ENCODE measurements at regions not wholly inside any gene's neighbourhood (a gene's known extent, or its start where the extent isn't known, plus 50 kb on each side); places are given as distances from the start of the nearest gene placed in this dataset.

- no peak overlapping the region for H3K4me3 Mint-ChIP-seq
- no peak for ATAC-seq (ENCODE audit: low read depth in 2 of 2)
These were observed 121.5 kb upstream of the CREB1 start for GRCh38 chr2:207408086-207408794.

GRCh38 chr2:207409517-207409916 is 120.2 kb upstream of the CREB1 start:
- no peaks in the 10 kb centered on the region for H3K9me3 ChIP-seq (ENCODE audit: control insufficient read depth in 2 of 2, low read length in 2 of 2)
- Mint-ChIP-seq H3K36me3 (no peaks in the 10 kb centered on the region), H3K27ac (no peak overlapping the region), H3K4me3 (no peak overlapping the region), H3K27me3 (no peaks in the 10 kb centered on the region), H3K9me3 (no peaks in the 10 kb centered on the region), H3K4me1 (no peaks in the 10 kb centered on the region)
- no peak overlapping the region for H3K27ac ChIP-seq (ENCODE audit: insufficient read depth, low read length, poor library complexity, severe bottlenecking)
- no peaks in the 10 kb centered on the region for H3K4me1 ChIP-seq (ENCODE audit: control insufficient read depth, insufficient read depth, low read length, poor library complexity, severe bottlenecking)
- no peaks in the 10 kb centered on the region for H3K27me3 ChIP-seq (ENCODE audit: control insufficient read depth, insufficient read depth, low read length)
- no peak overlapping the region for H3K4me3 ChIP-seq (ENCODE audit: low read depth, low read length)
- DNase-seq (no peak), ATAC-seq (ENCODE audit: low read depth in 2 of 2) (no peak)
- H3K36me3 ChIP-seq (ENCODE audit: control insufficient read depth, insufficient read depth, low read length) = no peaks in the 10 kb centered on the region

More at GRCh38 chr2:207408086-207408794, 121.5 kb upstream of the CREB1 start:
- Histone ChIP-seq H3K27me3 (ENCODE audit: control insufficient read depth, insufficient read depth, low read length) (no peaks in the 10 kb centered on the region), H3K9me3 (ENCODE audit: control insufficient read depth in 2 of 2, low read length in 2 of 2) (no peaks in the 10 kb centered on the region), H3K36me3 (ENCODE audit: control insufficient read depth, insufficient read depth, low read length) (no peaks in the 10 kb centered on the region), H3K4me3 (ENCODE audit: low read depth, low read length) (no peak overlapping the region), H3K27ac (ENCODE audit: insufficient read depth, low read length, poor library complexity, severe bottlenecking) (no peak overlapping the region), H3K4me1 (ENCODE audit: control insufficient read depth, insufficient read depth, low read length, poor library complexity, severe bottlenecking) (no peaks in the 10 kb centered on the region)
- no peaks in the 10 kb centered on the region for H3K4me1 Mint-ChIP-seq
- no peaks in the 10 kb centered on the region for H3K9me3 Mint-ChIP-seq
- no peaks in the 10 kb centered on the region for H3K36me3 Mint-ChIP-seq
- H3K27ac Mint-ChIP-seq = peak overlapping the region in 1 of 3 donors; percentile 10
- DNase-seq = no peak
- H3K27me3 Mint-ChIP-seq = no peaks in the 10 kb centered on the region

GRCh38 chr2:207412787-207413310 is 116.9 kb upstream of the CREB1 start:
- no peak for DNase-seq
- H3K27ac Mint-ChIP-seq = no peak overlapping the region
- Histone ChIP-seq H3K9me3 (ENCODE audit: control insufficient read depth in 2 of 2, low read length in 2 of 2) (no peaks in the 10 kb centered on the region), H3K36me3 (ENCODE audit: control insufficient read depth, insufficient read depth, low read length) (no peaks in the 10 kb centered on the region), H3K27me3 (ENCODE audit: control insufficient read depth, insufficient read depth, low read length) (no peaks in the 10 kb centered on the region), H3K4me3 (ENCODE audit: low read depth, low read length) (no peak overlapping the region), H3K4me1 (ENCODE audit: control insufficient read depth, insufficient read depth, low read length, poor library complexity, severe bottlenecking) (no peaks in the 10 kb centered on the region), H3K27ac (ENCODE audit: insufficient read depth, low read length, poor library complexity, severe bottlenecking) (no peak overlapping the region)
- H3K4me1 Mint-ChIP-seq = no peaks in the 10 kb centered on the region
- H3K9me3 Mint-ChIP-seq = no peaks in the 10 kb centered on the region
- no peaks in the 10 kb centered on the region for H3K27me3 Mint-ChIP-seq
- H3K36me3 Mint-ChIP-seq = no peaks in the 10 kb centered on the region
- ATAC-seq (ENCODE audit: low read depth in 2 of 2) = no peak
- no peak overlapping the region for H3K4me3 Mint-ChIP-seq

DNA sequence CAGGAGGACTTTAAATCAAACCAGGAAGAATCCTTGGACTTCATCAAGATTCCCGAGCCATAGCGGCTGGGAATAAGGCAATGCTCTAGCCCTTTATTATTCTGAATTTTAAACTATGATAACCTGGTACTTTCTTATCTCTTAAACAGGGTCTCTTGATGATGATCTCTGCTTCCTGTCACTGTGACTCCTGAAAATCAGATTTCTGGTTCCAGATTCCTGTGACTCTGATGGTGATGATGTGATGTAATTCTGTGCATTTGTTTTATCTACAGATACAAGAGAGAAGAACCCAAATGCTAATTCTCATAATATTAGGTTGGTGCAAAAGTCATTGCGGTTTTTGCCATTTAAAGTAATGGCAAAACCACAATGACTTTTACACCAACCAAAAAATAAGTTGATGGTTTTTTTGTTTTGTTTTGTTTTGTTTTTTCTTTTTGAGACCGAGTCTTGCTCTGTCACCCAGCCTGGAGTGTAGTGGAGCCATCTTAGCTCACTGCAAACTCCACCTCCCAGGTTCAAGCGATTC is 116.3 kb upstream of the CREB1 start:
- Histone ChIP-seq H3K36me3 (ENCODE audit: control insufficient read depth, insufficient read depth, low read length) (no peaks in the 10 kb centered on the region), H3K9me3 (ENCODE audit: control insufficient read depth in 2 of 2, low read length in 2 of 2) (no peaks in the 10 kb centered on the region), H3K4me3 (ENCODE audit: low read depth, low read length) (no peak overlapping the region), H3K27me3 (ENCODE audit: control insufficient read depth, insufficient read depth, low read length) (no peaks in the 10 kb centered on the region), H3K27ac (ENCODE audit: insufficient read depth, low read length, poor library complexity, severe bottlenecking) (no peak overlapping the region), H3K4me1 (ENCODE audit: control insufficient read depth, insufficient read depth, low read length, poor library complexity, severe bottlenecking) (no peaks in the 10 kb centered on the region)
- no peak for ATAC-seq (ENCODE audit: low read depth in 2 of 2)
- no peaks in the 10 kb centered on the region for H3K9me3 Mint-ChIP-seq
- H3K27me3 Mint-ChIP-seq = no peaks in the 10 kb centered on the region
- H3K27ac Mint-ChIP-seq = peak overlapping the region in 1 of 3 donors; percentile 49
- DNase-seq = no peak
- H3K36me3 Mint-ChIP-seq = no peaks in the 10 kb centered on the region
- H3K4me1 Mint-ChIP-seq = no peaks in the 10 kb centered on the region
- H3K4me3 Mint-ChIP-seq = no peak overlapping the region

DNA sequence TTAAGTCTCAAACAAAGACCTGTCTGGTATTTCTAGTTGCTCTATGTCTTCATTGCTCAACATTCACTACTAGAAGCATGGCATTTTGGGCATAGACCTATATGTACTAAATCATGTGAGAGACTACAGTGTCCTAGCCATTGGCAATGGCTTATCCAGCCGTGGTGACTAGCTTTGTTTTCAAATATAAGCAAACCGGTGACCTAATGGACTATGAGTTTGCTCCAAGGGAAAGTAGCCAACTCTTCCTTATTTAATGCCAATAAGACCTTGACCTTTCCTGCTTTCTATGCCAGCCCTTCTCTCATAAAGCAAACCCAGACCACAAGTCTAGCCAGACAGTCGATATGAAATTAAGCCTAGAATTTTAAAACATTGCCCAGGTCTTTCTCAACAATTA is 113.7 kb upstream of the CREB1 start:
- no peak overlapping the region for H3K4me3 ChIP-seq (ENCODE audit: low read depth, low read length)
- no peaks in the 10 kb centered on the region for H3K36me3 ChIP-seq (ENCODE audit: control insufficient read depth, insufficient read depth, low read length)
- no peak overlapping the region for H3K4me3 Mint-ChIP-seq
- H3K27ac ChIP-seq (ENCODE audit: insufficient read depth, low read length, poor library complexity, severe bottlenecking) = no peak overlapping the region
- DNase-seq (no peak), ATAC-seq (ENCODE audit: low read depth in 2 of 2) (no peak)
- no peak overlapping the region for H3K27ac Mint-ChIP-seq
- H3K27me3 ChIP-seq (ENCODE audit: control insufficient read depth, insufficient read depth, low read length) = no peaks in the 10 kb centered on the region
- no peaks in the 10 kb centered on the region for H3K4me1 ChIP-seq (ENCODE audit: control insufficient read depth, insufficient read depth, low read length, poor library complexity, severe bottlenecking)
- no peaks in the 10 kb centered on the region for H3K27me3 Mint-ChIP-seq
- no peaks in the 10 kb centered on the region for H3K4me1 Mint-ChIP-seq
- no peaks in the 10 kb centered on the region for H3K9me3 ChIP-seq (ENCODE audit: control insufficient read depth in 2 of 2, low read length in 2 of 2)
- no peaks in the 10 kb centered on the region for H3K36me3 Mint-ChIP-seq
- no peaks in the 10 kb centered on the region for H3K9me3 Mint-ChIP-seq

GRCh38 chr2:207416900-207417299 is 112.9 kb upstream of the CREB1 start:
- DNase-seq (no peak), ATAC-seq (ENCODE audit: low read depth in 2 of 2) (no peak)
- Mint-ChIP-seq H3K4me1 (no peaks in the 10 kb centered on the region), H3K9me3 (no peaks in the 10 kb centered on the region), H3K27me3 (no peaks in the 10 kb centered on the region), H3K27ac (peak overlapping the region in 1 of 3 donors; percentile 74), H3K4me3 (no peak overlapping the region), H3K36me3 (no peaks in the 10 kb centered on the region)
- H3K36me3 ChIP-seq (ENCODE audit: control insufficient read depth, insufficient read depth, low read length) = no peaks in the 10 kb centered on the region
- no peak overlapping the region for H3K4me3 ChIP-seq (ENCODE audit: low read depth, low read length)
- no peaks in the 10 kb centered on the region for H3K9me3 ChIP-seq (ENCODE audit: control insufficient read depth in 2 of 2, low read length in 2 of 2)
- H3K4me1 ChIP-seq (ENCODE audit: control insufficient read depth, insufficient read depth, low read length, poor library complexity, severe bottlenecking) = no peaks in the 10 kb centered on the region
- H3K27me3 ChIP-seq (ENCODE audit: control insufficient read depth, insufficient read depth, low read length) = no peaks in the 10 kb centered on the region
- H3K27ac ChIP-seq (ENCODE audit: insufficient read depth, low read length, poor library complexity, severe bottlenecking) = no peak overlapping the region

GRCh38 chr2:207417301-207417718 is 112.5 kb upstream of the CREB1 start:
- Histone ChIP-seq H3K4me3 (ENCODE audit: low read depth, low read length) (no peak overlapping the region), H3K27me3 (ENCODE audit: control insufficient read depth, insufficient read depth, low read length) (no peaks in the 10 kb centered on the region), H3K4me1 (ENCODE audit: control insufficient read depth, insufficient read depth, low read length, poor library complexity, severe bottlenecking) (no peaks in the 10 kb centered on the region), H3K36me3 (ENCODE audit: control insufficient read depth, insufficient read depth, low read length) (no peaks in the 10 kb centered on the region), H3K27ac (ENCODE audit: insufficient read depth, low read length, poor library complexity, severe bottlenecking) (no peak overlapping the region), H3K9me3 (ENCODE audit: control insufficient read depth in 2 of 2, low read length in 2 of 2) (no peaks in the 10 kb centered on the region)
- ATAC-seq (ENCODE audit: low read depth in 2 of 2) = no peak
- Mint-ChIP-seq H3K4me3 (no peak overlapping the region), H3K27me3 (no peaks in the 10 kb centered on the region), H3K27ac (peak overlapping the region in 1 of 3 donors; percentile 74), H3K36me3 (no peaks in the 10 kb centered on the region), H3K4me1 (no peaks in the 10 kb centered on the region), H3K9me3 (no peaks in the 10 kb centered on the region)
- no peak for DNase-seq

DNA sequence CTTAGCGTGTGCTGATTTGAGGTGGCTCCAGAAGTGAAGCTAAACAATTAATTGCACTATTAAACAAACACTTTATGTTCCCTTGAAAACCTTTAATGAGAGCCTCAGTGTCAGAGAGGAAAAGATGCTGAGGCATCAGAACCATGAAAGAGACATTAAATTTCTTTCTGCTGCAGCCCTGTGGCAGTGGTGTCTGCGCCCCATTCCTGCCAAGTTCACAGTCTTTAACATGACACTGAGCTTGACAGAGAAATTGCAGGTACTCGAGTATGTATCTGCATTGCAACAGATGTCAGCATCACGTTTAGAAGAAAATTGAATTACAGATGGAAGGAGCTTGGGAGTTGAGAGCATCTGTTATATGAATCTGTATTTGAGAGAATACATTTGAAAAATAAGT is 111.3 kb upstream of the CREB1 start:
- Mint-ChIP-seq H3K9me3 (peaks cover 0 to 1% (median 0%) of the 10 kb centered on the region in 7 donors), H3K4me3 (no peak overlapping the region), H3K36me3 (no peaks in the 10 kb centered on the region), H3K27ac (no peak overlapping the region), H3K4me1 (no peaks in the 10 kb centered on the region), H3K27me3 (no peaks in the 10 kb centered on the region)
- Histone ChIP-seq H3K36me3 (ENCODE audit: control insufficient read depth, insufficient read depth, low read length) (no peaks in the 10 kb centered on the region), H3K27ac (ENCODE audit: insufficient read depth, low read length, poor library complexity, severe bottlenecking) (no peak overlapping the region), H3K9me3 (ENCODE audit: control insufficient read depth in 2 of 2, low read length in 2 of 2) (no peaks in the 10 kb centered on the region), H3K4me1 (ENCODE audit: control insufficient read depth, insufficient read depth, low read length, poor library complexity, severe bottlenecking) (no peaks in the 10 kb centered on the region), H3K4me3 (ENCODE audit: low read depth, low read length) (no peak overlapping the region), H3K27me3 (ENCODE audit: control insufficient read depth, insufficient read depth, low read length) (no peaks in the 10 kb centered on the region)
- no peak for ATAC-seq (ENCODE audit: low read depth in 2 of 2)
- DNase-seq = no peak
